ENCODE measurements at regions not wholly inside any gene's neighbourhood (a gene's known extent, or its start where the extent isn't known, plus 50 kb on each side); places are given as distances from the start of the nearest gene placed in this dataset.
A peak's percentile ranks its signal among the peaks of the same experiment; 100 is the strongest.

- ATAC-seq (replicated peaks in 1 of 4) (no peak), DNase-seq (no peak)
- H3K4me1 Mint-ChIP-seq, result no peaks in the 10 kb centered on the region
- CTCF ChIA-PET, result no interaction called here
- H3K27ac Mint-ChIP-seq, result no peak overlapping the region
- POLR2A ChIA-PET, result no interaction called here
- Histone ChIP-seq H3K4me1 (ENCODE audit: control insufficient read depth in 1 of 2, extremely low read depth in 1 of 2, insufficient read depth in 2 of 2, low read length in 2 of 2) (no peaks in the 10 kb centered on the region), H3K27ac (ENCODE audit: low read length) (no peak overlapping the region), H3K9me3 (no peaks in the 10 kb centered on the region), H3K36me3 (ENCODE audit: control insufficient read depth in 2 of 2, extremely low read depth in 1 of 2, insufficient read depth in 1 of 2, low read length in 1 of 2) (no peaks in the 10 kb centered on the region), H3K4me3 (ENCODE audit: control insufficient read depth in 1 of 2, extremely low read depth in 1 of 2, low read length in 1 of 2) (no peak overlapping the region), H3K27me3 (replicated peaks in 1 of 2; ENCODE audit: control insufficient read depth in 2 of 2, extremely low read depth in 1 of 2, insufficient read depth in 2 of 2, low read length in 1 of 2) (no peaks in the 10 kb centered on the region)
- WGBS (ENCODE audit: insufficient coverage), result no CpG with 5 or more reads among the region's 1 CpG
- H3K36me3 Mint-ChIP-seq, result no peaks in the 10 kb centered on the region
- no peak overlapping the region for H3K4me3 Mint-ChIP-seq
- no peaks in the 10 kb centered on the region for H3K27me3 Mint-ChIP-seq
- H3K9me3 Mint-ChIP-seq, result peaks cover 0 to 4% (median 0%) of the 10 kb centered on the region in 3 donors
These were observed 308.8 kb downstream of the TEX13C start for GRCh38 chrX:125628435-125628834.

DNA sequence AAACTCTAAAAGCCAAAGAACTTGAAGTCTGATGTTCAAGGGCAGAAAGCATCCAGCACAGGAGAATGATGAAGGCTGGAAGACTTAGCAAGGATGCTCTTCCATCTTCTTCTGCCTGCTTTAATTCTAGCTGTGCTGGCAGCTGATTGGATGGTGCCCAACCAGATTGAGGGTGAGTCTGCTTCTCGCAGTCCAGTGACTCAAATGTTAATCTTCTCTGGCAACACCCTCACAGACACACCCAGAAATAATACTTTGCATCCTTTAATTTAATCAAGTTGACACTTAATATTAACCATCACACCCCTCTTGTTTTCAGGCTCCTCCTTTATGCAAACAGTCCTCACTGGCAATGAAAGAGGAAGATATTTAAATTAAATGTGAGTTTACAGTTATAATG lies 321.7 kb downstream of the TEX13C start:
- H3K27ac ChIP-seq (ENCODE audit: low read length), result no peak overlapping the region
- H3K4me3 ChIP-seq (ENCODE audit: control insufficient read depth in 1 of 2, extremely low read depth in 1 of 2, low read length in 1 of 2), result no peak overlapping the region
- no peak overlapping the region for H3K4me3 Mint-ChIP-seq
- peaks cover 2% of the 10 kb centered on the region for H3K9me3 ChIP-seq
- POLR2A ChIA-PET, result no interaction called here
- DNase-seq (no peak), ATAC-seq (replicated peaks in 1 of 4) (no peak)
- no CpG with 5 or more reads among the region's 1 CpG for WGBS (ENCODE audit: insufficient coverage)
- H3K4me1 ChIP-seq (ENCODE audit: control insufficient read depth in 1 of 2, extremely low read depth in 1 of 2, insufficient read depth in 2 of 2, low read length in 2 of 2), result no peaks in the 10 kb centered on the region
- H3K27ac Mint-ChIP-seq, result no peak overlapping the region
- H3K27me3 Mint-ChIP-seq, result no peaks in the 10 kb centered on the region
- H3K9me3 Mint-ChIP-seq, result peaks cover 0 to 5% (median 0%) of the 10 kb centered on the region in 3 donors
- H3K4me1 Mint-ChIP-seq, result no peaks in the 10 kb centered on the region
- H3K36me3 ChIP-seq (ENCODE audit: control insufficient read depth in 2 of 2, extremely low read depth in 1 of 2, insufficient read depth in 1 of 2, low read length in 1 of 2), result no peaks in the 10 kb centered on the region
- H3K27me3 ChIP-seq (replicated peaks in 1 of 2; ENCODE audit: control insufficient read depth in 2 of 2, extremely low read depth in 1 of 2, insufficient read depth in 2 of 2, low read length in 1 of 2), result no peaks in the 10 kb centered on the region
- CTCF ChIA-PET, result no interaction called here
- H3K36me3 Mint-ChIP-seq, result no peaks in the 10 kb centered on the region

GRCh38 chrX:125646195-125646594 lies 326.5 kb downstream of the TEX13C start:
- POLR2A ChIA-PET, result no interaction called here
- no peaks in the 10 kb centered on the region for H3K36me3 Mint-ChIP-seq
- CTCF ChIA-PET, result no interaction called here
- no peak overlapping the region for H3K27ac Mint-ChIP-seq
- H3K9me3 ChIP-seq, result peaks cover 2% of the 10 kb centered on the region
- H3K27me3 Mint-ChIP-seq, result no peaks in the 10 kb centered on the region
- ATAC-seq (replicated peaks in 1 of 4) (no peak), DNase-seq (peak in 1 of 35 experiments; percentile 1)
- no peaks in the 10 kb centered on the region for H3K4me1 ChIP-seq (ENCODE audit: control insufficient read depth in 1 of 2, extremely low read depth in 1 of 2, insufficient read depth in 2 of 2, low read length in 2 of 2)
- no peaks in the 10 kb centered on the region for H3K4me1 Mint-ChIP-seq
- peaks cover 0 to 5% (median 0%) of the 10 kb centered on the region in 3 donors for H3K9me3 Mint-ChIP-seq
- no peak overlapping the region for H3K4me3 ChIP-seq (ENCODE audit: control insufficient read depth in 1 of 2, extremely low read depth in 1 of 2, low read length in 1 of 2)
- no CpG with 5 or more reads among the region's 2 CpGs for WGBS (ENCODE audit: insufficient coverage)
- no peaks in the 10 kb centered on the region for H3K27me3 ChIP-seq (replicated peaks in 1 of 2; ENCODE audit: control insufficient read depth in 2 of 2, extremely low read depth in 1 of 2, insufficient read depth in 2 of 2, low read length in 1 of 2)
- H3K4me3 Mint-ChIP-seq, result no peak overlapping the region
- H3K36me3 ChIP-seq (ENCODE audit: control insufficient read depth in 2 of 2, extremely low read depth in 1 of 2, insufficient read depth in 1 of 2, low read length in 1 of 2), result no peaks in the 10 kb centered on the region
- no peak overlapping the region for H3K27ac ChIP-seq (ENCODE audit: low read length)

GRCh38 chrX:125651426-125651825 lies 331.8 kb downstream of the TEX13C start:
- H3K27ac Mint-ChIP-seq, result no peak overlapping the region
- Histone ChIP-seq H3K36me3 (ENCODE audit: control insufficient read depth in 2 of 2, extremely low read depth in 1 of 2, insufficient read depth in 1 of 2, low read length in 1 of 2) (no peaks in the 10 kb centered on the region), H3K27me3 (replicated peaks in 1 of 2; ENCODE audit: control insufficient read depth in 2 of 2, extremely low read depth in 1 of 2, insufficient read depth in 2 of 2, low read length in 1 of 2) (no peaks in the 10 kb centered on the region), H3K9me3 (no peaks in the 10 kb centered on the region), H3K27ac (ENCODE audit: low read length) (no peak overlapping the region), H3K4me1 (ENCODE audit: control insufficient read depth in 1 of 2, extremely low read depth in 1 of 2, insufficient read depth in 2 of 2, low read length in 2 of 2) (no peaks in the 10 kb centered on the region), H3K4me3 (ENCODE audit: control insufficient read depth in 1 of 2, extremely low read depth in 1 of 2, low read length in 1 of 2) (no peak overlapping the region)
- ChIA-PET CTCF (no interaction called here), POLR2A (no interaction called here)
- H3K36me3 Mint-ChIP-seq, result no peaks in the 10 kb centered on the region
- peaks cover 0 to 6% of the 10 kb centered on the region in 2 donors for H3K27me3 Mint-ChIP-seq
- no peak overlapping the region for H3K4me3 Mint-ChIP-seq
- no peaks in the 10 kb centered on the region for H3K4me1 Mint-ChIP-seq
- WGBS (ENCODE audit: insufficient coverage), result no CpG with 5 or more reads among the region's 1 CpG
- no peaks in the 10 kb centered on the region for H3K9me3 Mint-ChIP-seq
- ATAC-seq (replicated peaks in 1 of 4), result no peak
- no peak for DNase-seq

DNA sequence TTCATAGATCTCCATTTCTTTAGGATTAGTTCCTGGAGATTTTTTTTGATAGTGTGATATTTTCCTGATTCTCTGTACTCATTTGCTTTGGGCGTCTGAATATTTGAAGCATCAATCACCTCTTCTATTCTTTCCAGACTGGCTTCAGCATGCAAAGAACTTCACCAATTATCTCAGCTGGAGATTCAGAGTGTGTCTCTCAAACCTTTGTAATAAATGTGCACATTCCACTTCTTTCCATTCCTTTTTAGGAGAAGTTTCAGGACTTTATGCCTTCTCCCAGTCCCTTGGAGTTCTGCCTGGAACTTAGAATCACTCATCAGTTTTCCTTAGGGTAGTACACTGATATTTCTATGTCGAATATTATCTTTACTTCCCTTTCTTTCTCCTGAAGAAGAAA lies 334.8 kb downstream of the TEX13C start:
- Mint-ChIP-seq H3K9me3 (no peaks in the 10 kb centered on the region), H3K27ac (no peak overlapping the region), H3K4me3 (no peak overlapping the region), H3K27me3 (peaks cover 0 to 10% of the 10 kb centered on the region in 2 donors), H3K4me1 (no peaks in the 10 kb centered on the region), H3K36me3 (no peaks in the 10 kb centered on the region)
- CTCF ChIA-PET, result no interaction called here
- Histone ChIP-seq H3K27ac (ENCODE audit: low read length) (no peak overlapping the region), H3K4me3 (ENCODE audit: control insufficient read depth in 1 of 2, extremely low read depth in 1 of 2, low read length in 1 of 2) (no peak overlapping the region), H3K4me1 (ENCODE audit: control insufficient read depth in 1 of 2, extremely low read depth in 1 of 2, insufficient read depth in 2 of 2, low read length in 2 of 2) (no peaks in the 10 kb centered on the region), H3K36me3 (ENCODE audit: control insufficient read depth in 2 of 2, extremely low read depth in 1 of 2, insufficient read depth in 1 of 2, low read length in 1 of 2) (no peaks in the 10 kb centered on the region), H3K27me3 (replicated peaks in 1 of 2; ENCODE audit: control insufficient read depth in 2 of 2, extremely low read depth in 1 of 2, insufficient read depth in 2 of 2, low read length in 1 of 2) (no peaks in the 10 kb centered on the region), H3K9me3 (no peaks in the 10 kb centered on the region)
- no CpG with 5 or more reads among the region's 2 CpGs for WGBS (ENCODE audit: insufficient coverage)
- DNase-seq, result no peak
- no peak for ATAC-seq (replicated peaks in 1 of 4)
- POLR2A ChIA-PET, result no interaction called here

DNA sequence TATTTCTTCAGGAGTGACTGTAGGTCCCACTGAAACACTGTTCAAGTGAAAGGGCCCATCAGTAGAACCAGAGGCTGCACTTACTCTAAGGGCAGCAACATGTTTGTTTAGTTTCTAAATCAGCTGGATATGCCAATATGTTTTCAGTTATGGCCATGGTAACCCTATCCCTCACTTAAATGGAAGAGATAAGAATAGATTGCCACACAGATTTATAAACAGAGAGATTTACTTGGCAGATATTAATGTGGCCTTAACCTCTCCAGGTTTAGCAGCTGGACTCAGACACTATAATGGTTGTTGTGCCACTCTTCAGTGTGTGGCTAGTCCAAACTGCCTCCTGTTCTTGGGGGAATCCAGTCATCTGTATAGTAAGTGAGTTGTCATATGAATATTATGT lies 354.1 kb downstream of the TEX13C start:
- H3K9me3 Mint-ChIP-seq, result peaks cover 0 to 7% (median 0%) of the 10 kb centered on the region in 3 donors
- ATAC-seq (replicated peaks in 1 of 4), result no peak
- H3K27ac ChIP-seq (ENCODE audit: low read length), result no peak overlapping the region
- H3K4me3 ChIP-seq (ENCODE audit: control insufficient read depth in 1 of 2, extremely low read depth in 1 of 2, low read length in 1 of 2), result no peak overlapping the region
- H3K4me3 Mint-ChIP-seq, result no peak overlapping the region
- ChIA-PET CTCF (no interaction called here), POLR2A (interaction anchor here in 1 of 2 donors (0.6 kb wide), 1 partner anchor 81 kb away, joined by 3 read pairs; no protein-coding TSS in a partner anchor)
- H3K4me1 ChIP-seq (ENCODE audit: control insufficient read depth in 1 of 2, extremely low read depth in 1 of 2, insufficient read depth in 2 of 2, low read length in 2 of 2), result no peaks in the 10 kb centered on the region
- no peak overlapping the region for H3K27ac Mint-ChIP-seq
- H3K27me3 Mint-ChIP-seq, result peaks cover 0 to 5% of the 10 kb centered on the region in 2 donors
- H3K36me3 Mint-ChIP-seq, result no peaks in the 10 kb centered on the region
- no peak for DNase-seq
- no peaks in the 10 kb centered on the region for H3K9me3 ChIP-seq
- no peaks in the 10 kb centered on the region for H3K4me1 Mint-ChIP-seq
- no peaks in the 10 kb centered on the region for H3K27me3 ChIP-seq (replicated peaks in 1 of 2; ENCODE audit: control insufficient read depth in 2 of 2, extremely low read depth in 1 of 2, insufficient read depth in 2 of 2, low read length in 1 of 2)
- no peaks in the 10 kb centered on the region for H3K36me3 ChIP-seq (ENCODE audit: control insufficient read depth in 2 of 2, extremely low read depth in 1 of 2, insufficient read depth in 1 of 2, low read length in 1 of 2)

GRCh38 chrX:125678258-125678657 lies 358.6 kb downstream of the TEX13C start:
- no peak for ATAC-seq (replicated peaks in 1 of 4)
- WGBS (ENCODE audit: insufficient coverage), result no CpG with 5 or more reads among the region's 3 CpGs
- no peak overlapping the region for H3K4me3 ChIP-seq (ENCODE audit: control insufficient read depth in 1 of 2, extremely low read depth in 1 of 2, low read length in 1 of 2)

More at GRCh38 chrX:125678258-125678657, 358.6 kb downstream of the TEX13C start:
- Histone ChIP-seq H3K36me3 (ENCODE audit: control insufficient read depth in 2 of 2, extremely low read depth in 1 of 2, insufficient read depth in 1 of 2, low read length in 1 of 2) (no peaks in the 10 kb centered on the region), H3K4me1 (ENCODE audit: control insufficient read depth in 1 of 2, extremely low read depth in 1 of 2, insufficient read depth in 2 of 2, low read length in 2 of 2) (no peaks in the 10 kb centered on the region), H3K9me3 (no peaks in the 10 kb centered on the region), H3K27ac (ENCODE audit: low read length) (no peak overlapping the region), H3K27me3 (replicated peaks in 1 of 2; ENCODE audit: control insufficient read depth in 2 of 2, extremely low read depth in 1 of 2, insufficient read depth in 2 of 2, low read length in 1 of 2) (no peaks in the 10 kb centered on the region)
- DNase-seq, result no peak
- no peaks in the 10 kb centered on the region for H3K4me1 Mint-ChIP-seq
- peaks cover 0 to 5% of the 10 kb centered on the region in 2 donors for H3K27me3 Mint-ChIP-seq
- ChIA-PET CTCF (no interaction called here), POLR2A (no interaction called here)
- no peak overlapping the region for H3K27ac Mint-ChIP-seq
- H3K4me3 Mint-ChIP-seq, result no peak overlapping the region
- H3K36me3 Mint-ChIP-seq, result no peaks in the 10 kb centered on the region
- peaks cover 0 to 7% (median 0%) of the 10 kb centered on the region in 3 donors for H3K9me3 Mint-ChIP-seq
